Activated gamma-delta T cell (primary cell): ENCODE measurements at regions not wholly inside any gene's neighbourhood (a gene's known extent, or its start where the extent isn't known, plus 50 kb on each side); places are given as distances from the start of the nearest gene placed in this dataset.

Experiments used
- DNase-seq: peaks from one replicate; lab custom pipeline; 2025; lab: John Stamatoyannopoulos, UW

DNA sequence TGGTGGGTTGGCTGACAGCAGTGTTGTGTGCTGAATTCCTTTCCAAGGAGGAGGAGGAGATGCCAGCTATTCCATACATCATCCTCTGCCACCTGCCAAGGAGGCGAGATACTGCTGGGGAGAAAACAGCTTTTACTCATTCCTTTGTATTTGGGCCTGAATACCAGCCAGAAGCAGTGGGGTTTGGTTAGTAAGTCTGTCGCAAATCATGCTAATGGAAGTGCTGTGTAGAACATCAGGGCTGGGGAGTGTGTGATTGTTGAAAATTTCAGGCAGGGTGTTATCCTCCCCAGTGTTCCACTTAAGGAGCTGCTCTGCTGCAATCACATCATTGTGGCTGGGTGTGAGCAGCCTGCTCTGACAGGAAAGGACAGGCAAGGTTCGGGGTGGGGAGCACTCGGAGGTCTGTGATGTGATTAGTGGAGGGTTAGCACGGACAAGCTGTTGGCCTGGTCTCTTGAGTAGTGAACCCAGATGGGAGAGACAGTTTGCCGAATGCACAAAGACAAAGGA is 128.2 kb upstream of the DLX2 start:
- DNase-seq: no peak

DNA sequence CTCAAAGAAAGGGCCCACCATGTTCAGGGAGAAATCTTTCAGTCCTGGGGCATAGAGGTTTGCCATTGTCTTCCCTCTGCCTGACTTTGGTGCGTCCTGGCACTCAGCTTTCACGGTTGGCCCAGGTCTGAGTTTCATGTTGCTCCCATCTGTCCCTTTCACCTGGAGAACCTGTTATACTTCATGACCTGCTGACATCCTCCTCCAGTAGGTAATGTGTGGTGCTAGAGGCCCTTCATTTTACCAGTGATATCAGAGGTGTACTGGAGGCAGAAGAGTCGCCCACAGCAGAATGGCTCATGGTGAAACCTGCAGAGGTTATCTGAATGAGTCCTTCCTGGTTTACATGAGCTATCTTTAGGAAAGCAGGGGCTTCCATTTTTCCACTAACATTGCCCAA is 128.8 kb upstream of the DLX2 start:
- no peak for DNase-seq

DNA sequence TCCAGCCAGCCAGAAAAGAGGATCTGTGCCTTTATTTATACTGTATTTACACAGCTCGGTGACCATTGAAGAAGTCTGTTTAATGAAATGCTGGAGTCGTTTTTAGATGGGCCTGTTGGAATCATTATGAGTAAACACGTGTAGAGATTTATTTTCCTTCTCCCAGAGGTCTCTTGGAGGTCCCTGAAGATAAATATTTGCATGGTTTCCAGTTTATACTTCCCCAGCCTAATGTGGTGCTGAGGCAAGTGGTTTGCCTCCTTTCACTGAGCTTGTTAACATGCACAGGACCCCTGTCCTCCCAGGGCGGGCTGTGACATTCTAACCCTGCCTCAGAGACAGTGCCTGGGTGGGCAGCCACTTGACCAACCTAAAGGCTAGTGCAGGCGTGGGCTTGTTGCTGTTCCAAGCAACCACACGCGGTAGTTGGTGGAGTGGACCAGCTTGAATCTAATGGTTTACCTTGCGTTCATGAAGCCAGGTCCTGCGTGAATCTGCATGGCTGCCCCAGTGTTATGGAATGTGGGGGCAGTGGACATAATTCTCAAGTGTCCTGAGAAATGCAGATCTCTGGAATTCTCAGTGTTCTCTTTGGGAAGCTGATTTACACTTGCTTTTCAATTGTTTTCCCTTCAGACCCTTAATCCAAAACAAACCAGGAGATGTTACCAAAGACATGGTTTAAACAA is 130.2 kb upstream of the DLX2 start:
- no peak for DNase-seq

DNA sequence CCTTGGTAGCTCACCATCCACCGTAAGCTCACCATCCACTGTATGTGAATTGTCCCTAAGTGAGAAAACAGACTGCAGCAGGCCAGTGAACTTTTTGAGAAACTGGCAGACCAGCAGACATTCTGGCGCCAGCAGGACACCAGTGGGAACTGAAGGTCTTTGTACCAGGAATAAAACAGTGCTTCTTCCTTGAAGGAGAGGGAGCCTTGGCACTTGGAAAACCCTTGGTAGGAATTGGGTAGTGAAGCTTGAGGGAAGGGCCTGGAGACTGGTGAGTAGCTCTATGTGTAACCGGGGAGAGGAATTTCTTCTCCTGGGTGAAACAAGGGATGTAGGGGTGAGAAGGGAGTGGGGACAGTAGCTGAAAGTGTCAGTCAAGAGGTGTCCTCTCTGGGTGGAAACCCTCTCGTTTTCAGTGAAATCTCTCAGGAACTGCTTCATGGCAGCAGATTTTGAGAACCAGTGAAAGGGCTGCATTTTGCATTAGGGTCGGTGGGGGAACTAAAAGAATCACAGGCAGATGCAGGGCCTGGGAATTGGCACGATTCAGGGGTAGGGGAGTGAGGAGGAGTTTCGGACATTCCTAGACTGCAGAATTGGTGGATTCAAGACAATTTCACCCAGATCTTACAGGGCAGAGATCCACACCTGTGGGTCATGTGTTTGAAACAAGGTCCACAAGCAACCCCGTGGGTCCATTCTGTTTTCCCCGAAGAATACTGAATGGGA is 131.5 kb upstream of the DLX2 start:
- no peak for DNase-seq

DNA sequence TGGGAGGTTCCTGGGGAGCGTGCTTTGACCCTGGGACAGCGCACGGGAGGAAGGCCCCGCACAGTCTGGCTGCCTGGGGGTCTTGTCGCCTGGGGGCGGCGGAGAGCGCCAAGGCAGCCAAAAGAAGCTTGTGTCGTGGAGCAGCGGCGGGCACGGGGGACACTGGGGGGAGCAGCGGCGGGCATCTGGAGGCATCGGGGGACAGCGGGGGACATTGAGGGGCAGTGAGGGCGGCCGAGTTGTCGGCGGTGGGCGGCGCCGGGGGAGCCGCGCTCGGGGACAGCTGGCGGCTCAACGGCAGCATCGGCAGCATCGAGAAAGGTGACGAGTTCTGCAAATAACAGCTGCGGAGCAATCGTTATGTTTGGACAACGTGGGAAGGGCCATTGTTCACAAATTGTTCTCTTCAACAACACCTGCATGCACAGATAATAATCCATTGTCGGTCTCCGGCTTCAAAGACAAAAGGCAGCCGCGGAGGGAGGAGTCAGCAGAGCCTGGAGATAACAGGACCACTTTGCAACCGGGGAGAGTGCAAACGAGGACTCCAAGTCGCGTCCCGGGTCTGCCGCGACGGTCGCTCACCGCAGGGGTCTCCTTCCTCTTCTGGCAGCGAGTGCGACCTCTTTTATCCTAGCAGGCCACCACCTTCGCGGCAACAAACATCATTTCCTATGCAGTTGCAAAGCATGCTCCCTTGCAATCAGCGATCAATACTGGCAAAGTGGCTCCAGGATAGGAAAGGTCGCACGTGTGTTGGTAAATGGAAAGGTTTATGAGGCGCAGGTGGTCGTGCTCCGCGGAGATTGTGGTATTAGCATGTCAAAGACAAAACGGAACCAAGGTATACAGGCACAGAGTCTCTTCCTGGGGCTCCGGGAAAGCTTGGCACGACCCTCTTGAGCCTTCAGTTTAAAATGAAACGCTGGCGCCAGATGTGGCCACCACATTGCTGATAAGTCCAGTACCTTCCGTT is 132.3 kb upstream of the DLX2 start:
- peak; percentile 12 for DNase-seq

DNA sequence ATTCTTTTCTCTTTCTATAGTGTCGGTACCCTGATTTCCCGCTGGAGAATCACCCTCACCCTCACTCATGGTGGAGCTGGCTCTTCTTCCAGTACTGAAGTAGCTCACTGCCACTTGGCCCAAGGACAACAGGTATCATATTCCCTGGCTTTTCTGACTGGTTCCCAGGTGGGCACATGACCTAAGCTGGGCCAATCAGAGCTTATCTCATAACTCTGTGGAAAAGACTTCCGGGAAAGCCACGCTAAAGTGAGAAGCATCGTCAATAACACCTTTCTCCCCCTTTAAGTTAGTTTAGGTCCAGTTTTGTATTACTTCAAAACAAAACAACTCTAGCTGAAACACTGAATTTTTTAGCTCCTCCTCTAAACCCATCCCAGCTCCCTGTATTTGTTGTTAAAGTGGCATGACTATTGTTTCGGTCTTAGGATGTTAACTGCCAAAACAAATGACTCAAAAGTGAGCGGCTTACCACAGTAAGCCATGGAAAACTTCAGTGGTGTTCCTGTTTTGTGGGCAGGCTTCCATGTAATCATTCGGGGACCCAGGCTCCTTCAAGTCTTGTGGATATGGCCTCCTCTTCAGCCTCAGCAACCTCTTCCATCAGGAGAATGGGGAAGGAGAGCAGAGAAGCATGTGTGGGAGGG is 137.4 kb upstream of the DLX2 start:
- no peak for DNase-seq

DNA sequence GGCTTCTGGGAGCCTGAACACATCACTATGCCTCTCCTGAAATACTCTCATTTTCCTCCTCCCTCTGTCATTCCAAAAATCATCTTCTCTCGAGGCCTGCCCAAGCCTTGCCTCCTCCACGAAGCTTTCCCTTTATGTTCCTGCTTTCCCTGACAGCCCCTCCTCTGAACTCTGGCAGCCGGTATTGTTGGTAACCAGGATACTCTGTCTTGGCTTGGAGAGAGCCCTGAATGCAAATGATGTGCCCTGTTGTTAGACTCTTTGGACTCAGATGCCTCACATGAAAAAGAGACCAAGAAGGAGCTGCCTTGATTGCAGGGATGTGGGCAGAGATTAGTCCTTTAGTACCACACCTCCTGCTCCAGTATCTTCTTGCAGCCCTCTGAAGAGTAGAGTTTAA is 138.5 kb upstream of the DLX2 start:
- no peak for DNase-seq

DNA sequence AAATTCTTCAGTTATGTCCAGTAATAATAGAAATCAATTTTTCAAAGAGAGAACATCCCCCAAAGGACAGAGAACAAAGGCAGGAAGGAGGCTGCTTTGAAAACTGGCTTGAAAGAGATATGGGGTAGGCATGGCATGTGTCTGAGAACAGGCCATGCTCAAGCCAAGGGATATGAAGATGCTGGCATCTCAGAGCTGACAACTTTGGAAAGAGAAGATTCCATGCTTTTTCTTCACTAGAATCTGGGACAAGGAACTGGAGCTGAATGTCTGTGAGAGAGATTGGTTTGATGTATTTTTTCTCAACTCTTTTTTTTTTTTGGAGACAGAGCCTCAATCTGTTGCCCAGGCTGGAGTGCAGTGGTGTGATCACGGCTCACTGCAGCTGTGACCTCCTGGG is 139.8 kb upstream of the DLX2 start:
- DNase-seq: no peak

DNA sequence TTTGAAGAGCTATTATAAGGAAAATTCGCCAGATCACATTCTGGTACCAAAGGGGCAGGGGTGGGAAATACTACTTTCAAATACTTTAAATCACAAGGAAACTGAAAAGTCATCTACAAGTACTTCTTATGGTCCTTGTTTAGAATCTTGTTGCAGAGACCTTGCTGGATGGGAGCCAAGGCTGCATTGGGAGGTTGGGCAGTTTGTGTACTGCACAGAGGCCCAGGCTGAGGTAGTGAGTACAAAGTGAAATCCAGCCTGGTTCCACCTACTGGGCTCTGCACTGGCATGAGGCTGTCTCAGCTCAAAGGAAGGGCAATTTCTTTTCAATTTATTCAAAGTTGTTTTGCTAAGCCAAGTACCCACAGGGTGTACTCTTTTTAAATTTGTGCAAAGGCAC is 140.3 kb upstream of the DLX2 start:
- DNase-seq: no peak

DNA sequence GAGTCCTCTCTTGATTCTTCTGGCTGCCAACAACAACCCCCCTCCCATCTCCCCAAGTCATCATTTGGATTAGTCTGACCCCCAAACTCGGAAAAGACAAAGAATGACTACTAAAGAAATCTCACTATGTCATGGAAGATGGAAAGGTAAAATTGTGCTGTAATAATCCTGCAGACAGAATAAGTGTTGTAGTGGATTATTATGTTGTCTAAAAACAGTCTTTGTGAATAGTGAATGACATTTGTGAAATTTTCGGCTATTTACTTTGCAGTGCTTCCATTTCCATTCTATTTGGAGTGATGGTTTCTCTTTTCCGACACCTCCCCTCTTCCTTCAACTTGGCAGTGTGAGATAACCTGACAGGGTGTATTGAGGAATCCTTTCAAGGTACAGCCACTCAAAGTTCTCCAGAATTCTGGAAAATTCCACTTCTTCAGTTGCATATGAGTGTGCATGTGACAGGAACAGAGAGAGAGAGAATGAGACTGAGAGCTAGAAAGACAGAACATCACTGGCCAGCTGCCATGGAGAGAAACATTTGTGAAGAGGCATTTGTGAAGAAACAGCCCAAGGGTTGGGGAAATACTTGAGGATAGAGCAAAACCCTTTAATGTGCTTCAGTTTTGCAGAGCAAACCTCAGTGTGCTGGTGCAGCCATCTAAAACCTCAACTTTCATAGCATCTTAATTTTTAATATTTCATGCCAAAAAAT is 141.9 kb upstream of the DLX2 start:
- DNase-seq: no peak

DNA sequence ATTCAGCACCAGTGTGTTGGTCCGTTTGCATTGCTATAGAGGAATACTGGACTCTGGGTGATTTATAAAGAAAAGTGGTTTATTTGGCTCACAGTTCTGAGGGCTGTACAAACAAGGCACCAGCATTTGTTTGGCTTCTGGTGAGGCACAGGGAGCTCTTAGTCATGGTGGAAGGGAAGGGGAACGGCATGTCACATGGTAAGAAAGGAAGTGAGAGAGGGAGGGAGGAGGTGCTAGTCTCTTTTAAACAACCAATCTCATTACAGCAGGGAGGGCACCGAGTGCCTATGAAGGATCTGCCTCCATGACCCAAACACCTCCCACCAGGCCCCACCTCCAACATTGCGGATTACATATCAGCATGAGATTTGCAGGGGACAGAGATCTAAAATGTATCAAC is 143.9 kb upstream of the DLX2 start:
- DNase-seq: no peak

DNA sequence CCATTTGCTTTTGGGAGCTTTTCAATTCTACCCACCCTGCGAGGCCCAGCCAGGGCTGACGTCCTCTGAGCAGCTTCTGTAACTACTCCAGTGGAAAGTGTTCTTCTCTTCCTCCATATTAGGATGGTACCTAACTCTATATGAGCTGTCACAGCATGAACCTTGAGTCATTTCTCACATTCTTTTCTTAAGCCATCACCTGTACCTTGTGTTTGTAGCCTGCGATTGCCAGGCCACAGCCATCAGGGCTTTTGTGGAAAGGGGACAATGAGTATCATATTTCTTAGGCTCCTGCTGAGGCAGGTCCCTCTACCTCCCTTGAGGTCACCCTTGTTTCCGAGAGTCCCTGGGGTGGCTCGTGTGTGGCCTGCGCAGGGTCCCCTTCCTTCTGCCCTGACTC is 144.5 kb upstream of the DLX2 start:
- no peak for DNase-seq

DNA sequence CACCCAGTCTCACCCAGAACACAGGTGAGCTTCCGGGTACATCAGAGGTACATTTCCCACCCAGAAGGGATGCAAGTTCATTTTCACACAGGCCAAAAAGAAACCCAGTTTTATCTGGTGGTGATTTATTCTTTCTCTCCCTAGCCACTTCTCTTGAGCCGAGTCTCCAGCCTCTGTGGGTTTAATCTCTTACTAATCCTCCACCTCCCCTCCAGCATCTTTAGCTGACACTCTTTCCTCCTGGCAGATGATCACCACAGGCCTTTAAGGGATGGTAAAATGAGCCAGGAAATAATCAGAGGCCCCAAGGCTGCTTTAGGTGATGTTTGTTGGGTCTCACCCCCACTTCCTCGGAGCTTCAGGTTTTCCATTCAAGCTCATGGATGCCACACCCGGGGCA is 145.7 kb upstream of the DLX2 start:
- DNase-seq: no peak

DNA sequence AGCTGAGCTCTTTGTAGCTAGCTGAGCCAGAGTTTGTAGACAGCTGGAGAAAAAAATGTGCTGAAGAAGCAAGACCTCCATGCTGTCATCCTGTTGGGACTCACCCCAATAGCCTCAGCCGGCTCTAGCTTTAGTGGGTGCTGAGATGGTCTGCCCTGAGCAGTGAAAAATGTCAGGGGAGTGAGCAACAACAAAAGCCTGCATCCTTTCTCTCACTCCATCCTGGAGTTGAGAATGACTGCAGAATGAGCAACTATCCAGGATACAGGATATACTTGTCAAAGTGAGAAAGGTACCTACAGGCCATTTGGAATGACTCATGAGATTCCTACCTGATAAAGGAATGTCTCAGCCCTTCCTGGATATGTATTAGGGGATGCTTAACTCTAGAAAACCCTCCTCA is 146.1 kb upstream of the DLX2 start:
- no peak for DNase-seq

DNA sequence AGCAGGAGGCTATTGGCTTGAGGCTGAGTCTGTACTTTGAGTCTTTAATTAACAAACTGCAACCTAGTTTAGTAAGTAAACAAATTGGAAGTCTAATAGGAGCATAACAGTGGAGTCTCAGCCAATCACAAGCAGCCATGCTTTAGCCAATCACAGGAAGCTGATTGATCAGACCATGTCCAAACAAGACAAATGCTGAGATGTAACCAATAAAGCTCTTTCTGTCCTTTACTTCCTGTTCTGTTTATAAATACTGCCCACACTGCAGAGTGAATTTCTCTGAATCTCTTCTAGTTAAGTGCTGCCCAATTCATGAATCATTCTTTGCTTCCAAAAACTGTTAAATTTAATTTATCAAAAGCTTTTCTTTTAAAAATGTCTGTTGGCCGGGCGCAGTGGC is 146.6 kb upstream of the DLX2 start:
- DNase-seq: no peak

DNA sequence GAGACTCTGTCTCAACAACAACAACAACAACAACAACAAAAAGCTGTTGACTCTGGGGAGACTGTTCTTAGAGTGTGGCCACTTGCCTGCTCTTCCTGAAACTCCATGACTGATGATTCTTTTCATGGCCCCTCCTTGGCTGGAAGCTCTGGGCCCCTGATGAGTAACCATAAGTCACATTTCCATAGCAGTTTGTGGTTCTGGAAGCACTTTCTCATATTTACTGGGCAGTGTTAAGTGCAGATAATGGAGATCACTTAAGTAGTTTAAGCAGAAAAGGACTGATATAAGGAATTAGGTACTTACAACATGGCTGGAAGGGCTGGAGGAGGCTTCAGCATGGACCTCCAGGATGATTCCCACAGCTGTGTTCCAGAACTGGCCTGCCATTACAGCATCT is 147.3 kb upstream of the DLX2 start:
- DNase-seq: no peak

DNA sequence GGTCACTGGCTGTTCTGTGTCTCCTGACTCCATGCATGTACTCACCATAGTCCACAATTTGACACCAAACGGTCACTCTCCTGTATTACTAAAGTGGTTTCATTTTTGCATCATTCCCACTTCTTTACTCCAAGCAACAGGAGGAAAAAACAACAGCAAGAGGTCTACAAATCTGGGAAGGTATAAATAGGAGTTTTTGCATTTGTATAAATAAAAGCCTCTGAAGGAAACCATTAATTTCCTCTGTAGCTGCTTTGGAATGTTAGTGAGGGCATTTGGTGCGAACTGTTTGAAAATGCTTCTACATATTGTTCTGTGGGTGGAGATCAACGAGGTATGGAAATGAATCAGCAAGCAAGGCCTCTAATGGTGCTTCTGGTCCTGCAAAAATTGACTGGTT is 148.5 kb upstream of the DLX2 start:
- no peak for DNase-seq

DNA sequence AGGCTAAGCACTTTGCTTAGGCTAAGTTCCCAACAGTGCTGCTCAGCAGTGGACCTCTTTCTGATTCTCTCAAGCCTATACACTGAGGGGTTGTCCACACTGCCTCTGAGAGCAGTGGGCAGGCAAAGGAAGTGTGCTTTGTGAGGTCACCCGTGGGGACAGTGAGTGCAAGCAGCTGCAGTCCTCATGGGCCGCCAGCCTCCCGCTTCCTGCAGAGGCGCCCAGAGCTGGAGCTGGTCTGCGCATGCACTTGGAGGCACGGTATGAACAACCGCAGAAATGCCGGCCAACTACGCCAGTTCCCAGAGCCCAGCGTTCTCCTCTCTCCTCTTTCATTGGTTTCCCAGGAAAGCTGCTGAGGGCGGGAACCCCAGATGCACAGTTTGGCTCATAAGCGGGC is 149.5 kb upstream of the DLX2 start:
- no peak for DNase-seq

DNA sequence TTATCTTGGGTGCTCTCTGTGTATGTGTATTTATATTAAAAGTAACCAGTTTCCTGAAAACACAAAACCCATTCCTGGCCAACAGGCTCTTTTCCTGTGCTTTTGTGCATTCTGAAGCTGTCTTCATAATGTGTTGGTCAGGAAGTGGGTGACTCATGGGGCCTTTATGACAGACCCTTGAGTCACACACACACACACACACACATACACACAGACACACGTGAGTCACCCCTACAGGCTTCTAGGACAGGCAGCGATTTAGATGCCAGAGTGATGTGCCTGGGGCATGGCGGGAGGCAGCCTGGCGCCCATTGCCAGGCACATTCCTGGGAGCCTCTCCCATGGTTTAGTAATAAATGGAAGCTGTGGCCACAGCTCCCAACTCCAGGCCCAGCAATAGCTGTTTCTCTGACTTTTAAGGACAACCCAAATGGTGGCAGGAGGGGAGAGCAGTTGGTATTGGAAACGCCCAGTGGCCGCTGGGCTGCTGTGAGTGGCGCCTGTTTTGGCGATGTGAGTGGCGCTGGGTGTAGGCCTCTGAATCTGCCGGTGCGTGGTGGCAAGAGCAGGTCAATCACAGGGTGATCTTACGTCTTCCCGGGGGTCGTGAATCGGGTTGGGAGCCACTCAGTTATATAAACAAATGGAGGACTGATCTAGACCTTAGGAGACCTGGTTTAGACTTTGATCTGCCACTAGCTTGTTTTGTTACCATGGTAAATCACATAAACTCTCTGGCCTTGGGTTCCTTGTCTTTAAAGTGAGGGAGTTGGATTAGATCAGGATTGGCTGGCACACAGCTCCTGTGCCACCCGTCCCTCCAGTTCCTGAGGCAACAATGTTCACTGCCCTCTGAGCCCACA is 150.7 kb upstream of the DLX2 start:
- no peak for DNase-seq

DNA sequence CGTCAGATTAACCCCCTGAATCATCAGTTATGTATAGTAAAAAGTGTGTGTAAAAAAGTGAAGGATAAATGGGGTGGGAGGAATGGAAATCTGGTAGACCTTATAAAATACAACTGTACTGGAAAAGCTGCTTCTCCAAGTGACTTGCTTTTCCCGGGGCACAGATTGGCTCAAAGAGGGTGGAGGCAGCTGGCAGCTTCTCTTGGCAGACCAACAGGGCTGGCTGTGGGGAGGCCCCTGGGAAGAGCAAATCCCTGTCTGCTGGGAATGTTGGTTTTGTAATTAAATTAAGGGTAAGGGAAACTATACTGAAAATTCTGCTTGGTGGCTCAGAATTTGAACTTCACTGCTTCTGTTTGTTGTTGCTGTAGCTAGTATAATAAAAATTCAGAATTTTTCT is 154.2 kb upstream of the DLX2 start:
- no peak for DNase-seq
